ENCODE measurements at regions not wholly inside any gene's neighbourhood (a gene's known extent, or its start where the extent isn't known, plus 50 kb on each side); places are given as distances from the start of the nearest gene placed in this dataset.
"Not testable (repeated sequence)": the region's sequence is repeated elsewhere in the genome, so short reads cannot be mapped to it uniquely, and the experiment has no call there.

- DNase-seq (ENCODE audit: low read depth) = no peak
Measured at GRCh38 chr4:24368801-24369200, 215.6 kb downstream of the DHX15 start.

- no peak for DNase-seq (ENCODE audit: low read depth)
Measured at GRCh38 chr4:24364852-24365251, 219.5 kb downstream of the DHX15 start.

GRCh38 chr4:24364249-24364648 is 220.1 kb downstream of the DHX15 start:
- no peak for DNase-seq (ENCODE audit: low read depth)

GRCh38 chr4:24363751-24364150 is 220.6 kb downstream of the DHX15 start:
- DNase-seq (ENCODE audit: low read depth) = no peak

- DNase-seq (ENCODE audit: low read depth) = no peak
Measured at GRCh38 chr4:24352112-24352511, 232.2 kb downstream of the DHX15 start.

GRCh38 chr4:24349168-24349996 is 235.0 kb downstream of the DHX15 start:
- DNase-seq (ENCODE audit: low read depth) = not testable (repeated sequence)

GRCh38 chr4:24339260-24339659 is 245.1 kb downstream of the DHX15 start:
- no peak for DNase-seq (ENCODE audit: low read depth)

- no peak for DNase-seq (ENCODE audit: low read depth)
Measured at GRCh38 chr4:24337451-24338190, 246.7 kb downstream of the DHX15 start.

- DNase-seq (ENCODE audit: low read depth) = no peak
Measured at GRCh38 chr4:24335616-24336015, 248.7 kb downstream of the DHX15 start.

GRCh38 chr4:24334906-24335305 is 249.4 kb downstream of the DHX15 start:
- no peak for DNase-seq (ENCODE audit: low read depth)

GRCh38 chr4:24330573-24330972 is 253.8 kb downstream of the DHX15 start:
- no peak for DNase-seq (ENCODE audit: low read depth)

- DNase-seq (ENCODE audit: low read depth) = no peak
Measured at GRCh38 chr4:24330172-24330571, 254.2 kb downstream of the DHX15 start.

GRCh38 chr4:24328711-24329110 is 255.6 kb downstream of the DHX15 start:
- no peak for DNase-seq (ENCODE audit: low read depth)

GRCh38 chr4:24328310-24328709 is 256.0 kb downstream of the DHX15 start:
- no peak for DNase-seq (ENCODE audit: low read depth)

GRCh38 chr4:24322995-24323394 is 261.4 kb downstream of the DHX15 start:
- DNase-seq (ENCODE audit: low read depth) = no peak

GRCh38 chr4:24322511-24322910 is 261.8 kb downstream of the DHX15 start:
- DNase-seq (ENCODE audit: low read depth) = no peak

GRCh38 chr4:24321616-24322015 is 262.7 kb downstream of the DHX15 start:
- no peak for DNase-seq (ENCODE audit: low read depth)

GRCh38 chr4:24321131-24321530 is 263.2 kb downstream of the DHX15 start:
- DNase-seq (ENCODE audit: low read depth) = no peak

GRCh38 chr4:24319387-24319786 is 265.0 kb downstream of the DHX15 start:
- DNase-seq (ENCODE audit: low read depth) = no peak

GRCh38 chr4:24315056-24315455 is 269.3 kb downstream of the DHX15 start:
- DNase-seq (ENCODE audit: low read depth) = no peak

- DNase-seq (ENCODE audit: low read depth) = no peak
Measured at GRCh38 chr4:24312261-24312913, 272.0 kb downstream of the DHX15 start.

GRCh38 chr4:24303926-24304325 is 280.4 kb downstream of the DHX15 start:
- no peak for DNase-seq (ENCODE audit: low read depth)

GRCh38 chr4:24298911-24299310 is 285.4 kb downstream of the DHX15 start:
- no peak for DNase-seq (ENCODE audit: low read depth)
